ENCODE measurements at regions not wholly inside any gene's neighbourhood (a gene's known extent, or its start where the extent isn't known, plus 50 kb on each side); places are given as distances from the start of the nearest gene placed in this dataset.
"Not testable (repeated sequence)": the region's sequence is repeated elsewhere in the genome, so short reads cannot be mapped to it uniquely, and the experiment has no call there.

DNA sequence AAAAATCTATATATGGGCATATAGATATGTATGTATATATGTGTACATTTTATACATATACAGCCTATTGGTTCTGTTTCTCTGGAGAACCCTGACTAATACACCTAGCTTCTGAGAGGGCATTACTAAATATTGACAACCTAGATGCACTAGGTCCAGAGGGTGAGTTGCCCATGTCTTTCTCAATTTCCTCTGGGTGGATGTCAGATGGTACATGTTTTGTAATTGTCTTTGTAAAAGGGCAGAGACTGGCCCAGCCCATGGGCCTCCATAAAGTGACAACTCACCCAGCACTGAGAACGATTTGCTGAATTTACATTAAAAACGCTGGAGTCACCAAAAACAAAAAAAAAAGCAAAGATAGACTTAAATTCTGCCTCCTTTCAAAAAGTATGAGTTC, 198.5 kb upstream of the FAM241A start:
- H3K27ac ChIP-seq = no peak overlapping the region
- no peaks in the 10 kb centered on the region for H3K27me3 ChIP-seq (replicated peaks)
- H3K4me3 ChIP-seq = no peak overlapping the region
- no peaks in the 10 kb centered on the region for H3K9me3 ChIP-seq (replicated peaks)
- no peaks in the 10 kb centered on the region for H3K36me3 ChIP-seq
- no peak for DNase-seq (ENCODE audit: low read depth in 1 of 2, low spot score in 2 of 2)
- H3K4me1 ChIP-seq (replicated peaks) = no peaks in the 10 kb centered on the region

DNA sequence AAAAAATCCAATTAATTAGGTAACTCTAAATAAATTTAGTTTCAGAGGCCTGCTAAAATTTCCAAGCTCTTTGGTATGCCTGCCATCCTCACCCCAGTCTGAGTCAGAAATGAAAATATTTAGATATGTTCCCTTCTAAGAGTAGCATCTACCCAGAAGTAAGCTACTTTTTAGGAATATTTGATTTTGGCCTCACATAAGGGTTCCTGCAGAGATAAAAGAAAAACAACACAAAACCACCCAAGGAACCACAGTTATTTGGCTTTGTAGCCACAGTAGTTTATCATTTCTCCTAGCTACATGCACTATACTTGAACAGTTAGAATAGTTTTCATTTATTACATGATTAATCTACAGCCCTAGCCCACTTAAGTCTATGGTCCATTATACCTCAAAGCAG, 192.6 kb upstream of the FAM241A start:
- no peaks in the 10 kb centered on the region for H3K27me3 ChIP-seq (replicated peaks)
- no peaks in the 10 kb centered on the region for H3K4me1 ChIP-seq (replicated peaks)
- H3K27ac ChIP-seq = no peak overlapping the region
- no peaks in the 10 kb centered on the region for H3K9me3 ChIP-seq (replicated peaks)
- H3K4me3 ChIP-seq = no peak overlapping the region
- H3K36me3 ChIP-seq = no peaks in the 10 kb centered on the region
- no peak for DNase-seq (ENCODE audit: low read depth in 1 of 2, low spot score in 2 of 2)

DNA sequence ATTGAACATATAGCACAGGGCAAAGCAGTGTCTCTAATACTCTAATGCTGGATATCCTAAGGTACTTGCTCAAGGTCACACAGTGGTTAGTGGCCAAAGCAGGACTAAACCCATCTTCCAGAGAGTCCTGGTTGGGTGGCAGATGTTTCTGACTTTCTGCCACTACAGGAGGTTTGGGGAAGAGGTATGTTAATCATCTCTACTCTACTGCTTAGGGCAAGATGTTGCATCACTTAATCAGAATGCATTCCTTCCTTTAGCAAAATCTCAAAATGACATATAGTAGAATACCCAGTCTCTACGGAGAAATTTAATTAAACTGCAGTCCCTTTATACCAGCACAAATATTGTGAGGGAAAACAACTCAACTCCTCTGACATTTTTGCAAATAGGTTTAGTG, 190.7 kb upstream of the FAM241A start:
- DNase-seq (ENCODE audit: low read depth in 1 of 2, low spot score in 2 of 2) = no peak
- no peak overlapping the region for H3K27ac ChIP-seq
- H3K4me1 ChIP-seq (replicated peaks) = 0 out of 2 replicates have a peak, but pooled peaks cover 3% of the 10 kb centered on the region
- H3K36me3 ChIP-seq = no peaks in the 10 kb centered on the region
- no peak overlapping the region for H3K4me3 ChIP-seq
- H3K9me3 ChIP-seq (replicated peaks) = no peaks in the 10 kb centered on the region
- H3K27me3 ChIP-seq (replicated peaks) = no peaks in the 10 kb centered on the region

DNA sequence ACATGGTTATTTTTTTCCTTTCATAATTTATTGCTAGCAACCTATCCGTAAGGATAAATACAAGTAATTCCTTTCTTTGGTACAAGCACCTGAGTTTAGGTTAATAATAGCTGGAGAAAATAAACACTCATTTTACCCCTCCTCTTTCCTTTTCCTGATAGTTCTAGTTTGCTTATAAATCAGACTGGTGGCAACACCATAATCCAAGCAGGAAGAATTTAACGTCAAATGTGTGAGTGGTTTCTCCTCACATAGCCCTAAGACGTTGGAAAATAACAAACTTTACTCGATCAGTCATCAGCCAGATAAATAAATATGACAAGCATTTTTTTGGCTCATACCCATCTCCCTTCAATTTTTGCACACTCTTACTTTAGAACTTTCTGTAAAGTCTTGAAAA, 190.3 kb upstream of the FAM241A start:
- Histone ChIP-seq H3K27me3 (replicated peaks) (no peaks in the 10 kb centered on the region), H3K36me3 (no peaks in the 10 kb centered on the region), H3K27ac (no peak overlapping the region), H3K9me3 (replicated peaks) (no peaks in the 10 kb centered on the region), H3K4me3 (no peak overlapping the region), H3K4me1 (replicated peaks) (peaks cover 3% of the 10 kb centered on the region; the same call in 1 of the 2 replicates)
- DNase-seq (ENCODE audit: low read depth in 1 of 2, low spot score in 2 of 2) = no peak

DNA sequence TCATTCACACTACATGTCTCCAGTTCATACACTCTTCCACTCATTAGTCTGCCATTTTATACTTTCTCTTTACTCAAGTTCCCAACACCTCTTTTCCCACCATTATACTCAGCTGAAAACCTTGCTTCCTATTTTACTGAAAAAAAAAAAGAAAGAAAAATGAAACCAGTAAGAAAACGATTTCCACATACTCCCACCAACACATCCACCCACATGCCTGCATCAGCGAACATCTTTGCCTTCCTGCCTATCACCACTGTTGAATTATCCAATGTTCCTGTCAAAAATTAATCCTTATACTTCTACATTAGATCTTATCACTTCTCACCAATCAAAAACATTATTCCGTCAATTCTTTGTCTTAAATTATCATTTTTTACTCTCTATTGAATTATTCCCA, 188.1 kb upstream of the FAM241A start:
- no peaks in the 10 kb centered on the region for H3K36me3 ChIP-seq
- H3K27ac ChIP-seq = no peak overlapping the region
- no peak overlapping the region for H3K4me3 ChIP-seq
- H3K9me3 ChIP-seq (replicated peaks) = no peaks in the 10 kb centered on the region
- DNase-seq (ENCODE audit: low read depth in 1 of 2, low spot score in 2 of 2) = no peak
- H3K4me1 ChIP-seq (replicated peaks) = peaks cover 3% of the 10 kb centered on the region; the same call in 1 of the 2 replicates
- no peaks in the 10 kb centered on the region for H3K27me3 ChIP-seq (replicated peaks)

DNA sequence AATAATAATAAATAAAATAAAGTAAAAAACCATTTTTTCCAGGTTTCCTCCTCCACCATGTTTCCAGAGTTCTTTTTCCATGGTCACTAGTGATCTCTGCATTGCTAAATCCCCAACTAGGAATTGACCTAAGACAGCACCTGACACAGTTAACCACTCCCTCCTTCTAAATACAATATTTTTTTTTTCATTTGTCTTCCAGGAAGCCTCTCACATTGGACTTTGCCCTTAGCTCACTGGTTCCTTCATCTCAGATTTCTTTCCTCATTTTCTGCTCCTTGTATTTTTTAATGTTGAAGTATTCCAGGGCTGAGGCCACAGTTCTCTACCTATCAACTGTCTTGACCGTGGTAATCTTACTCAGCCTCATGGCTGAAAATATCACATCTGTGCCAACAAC, 187.3 kb upstream of the FAM241A start:
- no peak overlapping the region for H3K4me3 ChIP-seq
- H3K4me1 ChIP-seq (replicated peaks) = peaks cover 3% of the 10 kb centered on the region; the same call in 1 of the 2 replicates
- no peak overlapping the region for H3K27ac ChIP-seq
- DNase-seq (ENCODE audit: low read depth in 1 of 2, low spot score in 2 of 2) = no peak
- H3K9me3 ChIP-seq (replicated peaks) = no peaks in the 10 kb centered on the region
- no peaks in the 10 kb centered on the region for H3K27me3 ChIP-seq (replicated peaks)
- no peaks in the 10 kb centered on the region for H3K36me3 ChIP-seq

DNA sequence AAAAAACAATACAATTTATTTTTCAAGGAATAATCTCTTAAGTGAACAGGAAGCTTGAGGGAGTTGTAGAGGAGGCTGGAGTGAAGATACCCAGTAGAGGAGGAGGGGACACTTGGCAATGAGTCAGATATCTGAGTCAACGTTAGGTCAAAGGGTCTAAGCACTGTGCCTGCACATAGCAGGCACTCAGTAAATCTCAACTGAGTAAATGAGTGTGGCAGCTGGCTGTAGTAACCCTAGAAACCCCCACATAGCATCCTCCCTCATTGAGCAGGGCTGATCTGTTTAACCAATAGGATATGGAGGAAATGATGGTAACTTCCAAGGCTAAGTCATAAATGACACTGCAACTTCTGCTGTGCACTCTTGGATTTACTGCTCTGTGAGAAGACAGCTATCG, 186.0 kb upstream of the FAM241A start:
- H3K4me1 ChIP-seq (replicated peaks) = peaks cover 3% of the 10 kb centered on the region; the same call in 1 of the 2 replicates
- H3K9me3 ChIP-seq (replicated peaks) = no peaks in the 10 kb centered on the region
- DNase-seq (ENCODE audit: low read depth in 1 of 2, low spot score in 2 of 2) = no peak
- H3K27me3 ChIP-seq (replicated peaks) = no peaks in the 10 kb centered on the region
- no peak overlapping the region for H3K4me3 ChIP-seq
- no peaks in the 10 kb centered on the region for H3K36me3 ChIP-seq
- H3K27ac ChIP-seq = no peak overlapping the region

DNA sequence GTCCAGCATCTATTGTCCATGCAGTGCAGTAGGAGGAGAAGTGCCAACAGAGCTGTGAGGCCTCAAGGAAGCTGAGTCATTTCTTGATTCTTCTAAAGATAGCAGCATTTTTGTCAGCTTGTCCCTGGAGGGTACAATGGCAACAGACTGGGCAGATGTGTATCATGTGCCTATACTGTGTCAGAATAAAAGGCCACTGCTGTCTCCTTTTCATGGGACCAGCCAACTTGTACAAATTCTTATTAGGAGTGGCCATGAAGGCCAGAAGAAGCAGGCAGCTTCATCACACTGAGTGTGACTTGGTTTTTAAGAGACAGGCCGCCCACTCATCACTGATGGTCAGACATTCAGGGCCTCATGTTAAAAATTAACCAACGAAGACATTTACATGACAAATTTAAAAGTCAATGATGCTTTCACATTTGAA, 185.0 kb upstream of the FAM241A start:
- no peak for DNase-seq (ENCODE audit: low read depth in 1 of 2, low spot score in 2 of 2)
- no peaks in the 10 kb centered on the region for H3K27me3 ChIP-seq (replicated peaks)
- H3K4me1 ChIP-seq (replicated peaks) = peaks cover 3% of the 10 kb centered on the region; the same call in 1 of the 2 replicates
- H3K36me3 ChIP-seq = no peaks in the 10 kb centered on the region
- H3K27ac ChIP-seq = no peak overlapping the region
- no peaks in the 10 kb centered on the region for H3K9me3 ChIP-seq (replicated peaks)
- H3K4me3 ChIP-seq = no peak overlapping the region

DNA sequence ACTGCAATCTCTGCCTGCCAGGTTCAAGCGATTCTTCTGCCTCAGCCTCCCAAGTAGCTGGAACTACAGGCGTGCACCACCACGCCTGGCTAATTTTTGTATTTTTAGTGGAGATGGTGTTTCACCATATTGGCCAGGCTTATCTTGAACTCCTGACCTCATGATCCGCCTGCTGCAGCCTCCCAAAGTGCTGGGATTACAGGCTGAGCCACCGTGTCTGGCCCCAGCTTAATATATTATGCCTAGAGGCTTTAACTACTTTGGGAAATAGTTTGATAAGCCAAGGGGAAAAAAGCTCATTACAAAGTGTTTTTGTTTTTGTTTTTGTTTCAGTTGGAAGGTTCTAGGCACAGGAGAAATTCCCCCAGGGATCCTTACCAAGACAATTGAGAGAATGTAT, 184.2 kb upstream of the FAM241A start:
- not testable (repeated sequence) for H3K27ac ChIP-seq; DNase-seq (ENCODE audit: low read depth in 1 of 2, low spot score in 2 of 2); H3K27me3 ChIP-seq (replicated peaks); H3K9me3 ChIP-seq (replicated peaks); H3K4me3 ChIP-seq; H3K36me3 ChIP-seq; H3K4me1 ChIP-seq (replicated peaks)

DNA sequence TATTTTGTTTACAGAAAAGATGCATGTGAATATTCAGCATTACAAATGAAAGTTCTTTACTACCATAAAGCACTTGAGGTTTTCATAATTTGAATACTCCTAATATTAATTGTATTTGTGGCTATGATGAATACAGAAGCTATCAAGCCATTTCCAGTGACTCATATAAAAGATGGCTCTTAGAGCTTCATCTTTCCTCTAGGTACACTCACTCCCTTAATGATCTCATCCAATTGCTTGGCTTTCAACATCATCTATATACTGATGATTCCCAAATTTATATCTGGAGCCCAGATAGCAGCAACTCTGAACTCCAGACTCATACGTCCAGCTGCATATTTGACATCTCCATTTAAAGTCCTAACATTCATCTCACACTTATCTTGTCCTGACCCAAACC, 183.4 kb upstream of the FAM241A start:
- Histone ChIP-seq H3K4me3 (no peak overlapping the region), H3K27ac (no peak overlapping the region), H3K9me3 (replicated peaks) (no peaks in the 10 kb centered on the region), H3K27me3 (replicated peaks) (no peaks in the 10 kb centered on the region), H3K36me3 (no peaks in the 10 kb centered on the region), H3K4me1 (replicated peaks) (peaks cover 3% of the 10 kb centered on the region; the same call in 1 of the 2 replicates)
- DNase-seq (ENCODE audit: low read depth in 1 of 2, low spot score in 2 of 2) = no peak

DNA sequence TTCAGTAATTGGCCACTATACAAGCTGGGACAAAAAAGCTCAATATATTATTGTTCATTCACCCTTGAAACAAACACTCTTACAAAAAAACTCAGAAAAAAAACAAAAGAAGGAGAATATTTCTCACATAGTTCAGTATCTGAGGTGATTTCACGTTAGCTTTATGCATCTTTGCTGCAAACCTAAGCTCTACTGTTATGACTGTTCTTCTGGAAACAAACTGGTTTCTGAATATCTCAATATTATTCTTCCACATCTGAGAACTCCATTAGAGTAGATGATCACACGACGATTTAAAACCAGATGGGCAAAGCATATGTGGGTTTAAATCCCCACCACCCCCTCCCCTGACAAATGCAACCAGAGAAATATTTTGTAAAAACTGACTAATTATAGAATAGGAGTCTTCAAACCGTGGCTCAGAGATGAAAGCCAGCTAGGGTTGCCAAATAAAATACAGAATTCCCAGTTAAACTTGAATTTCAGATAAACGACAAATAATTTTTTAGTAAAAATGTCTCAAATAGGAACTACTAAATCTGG, 182.0 kb upstream of the FAM241A start:
- DNase-seq (ENCODE audit: low read depth in 1 of 2, low spot score in 2 of 2) = no peak

DNA sequence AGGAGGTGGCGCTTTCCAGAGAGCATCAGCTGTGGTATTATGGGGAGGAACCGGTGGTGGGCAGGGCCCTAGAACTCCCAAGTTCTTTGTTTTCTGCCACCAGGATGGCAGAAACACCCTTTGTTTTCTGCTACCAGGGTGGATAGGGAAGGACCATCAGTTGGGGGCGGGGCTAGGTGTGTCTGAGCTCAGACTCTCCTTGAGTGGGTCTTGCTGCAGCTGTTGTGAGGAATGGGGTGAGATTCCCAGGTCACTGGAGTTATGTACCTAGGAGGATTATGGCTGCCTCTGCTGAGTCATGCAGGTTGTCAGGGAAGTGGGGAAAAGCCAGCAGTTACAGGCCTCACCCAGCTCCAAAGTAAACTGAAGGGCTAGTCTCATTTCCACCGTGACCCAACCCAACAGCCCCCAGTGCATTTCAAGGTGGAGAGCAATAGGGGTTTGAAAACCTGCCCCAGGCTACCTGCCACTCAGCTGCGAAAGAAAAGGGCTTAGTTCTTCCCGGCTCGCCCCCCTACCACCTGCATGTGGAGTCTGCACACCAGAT, 167.8 kb upstream of the FAM241A start:
- Histone ChIP-seq H3K27ac (no peak overlapping the region), H3K4me3 (no peak overlapping the region), H3K27me3 (replicated peaks) (peaks cover 7% of the 10 kb centered on the region; the same call in 1 of the 2 replicates), H3K36me3 (no peaks in the 10 kb centered on the region), H3K9me3 (replicated peaks) (no peaks in the 10 kb centered on the region), H3K4me1 (replicated peaks) (no peaks in the 10 kb centered on the region)
- DNase-seq (ENCODE audit: low read depth in 1 of 2, low spot score in 2 of 2) = no peak

More for the DNA sequence above, 182.0 kb upstream of the FAM241A start:
- Histone ChIP-seq H3K4me3 (no peak overlapping the region), H3K27me3 (replicated peaks) (no peaks in the 10 kb centered on the region), H3K27ac (no peak overlapping the region), H3K9me3 (replicated peaks) (no peaks in the 10 kb centered on the region), H3K4me1 (replicated peaks) (peaks cover 3% of the 10 kb centered on the region; the same call in 1 of the 2 replicates), H3K36me3 (no peaks in the 10 kb centered on the region)

DNA sequence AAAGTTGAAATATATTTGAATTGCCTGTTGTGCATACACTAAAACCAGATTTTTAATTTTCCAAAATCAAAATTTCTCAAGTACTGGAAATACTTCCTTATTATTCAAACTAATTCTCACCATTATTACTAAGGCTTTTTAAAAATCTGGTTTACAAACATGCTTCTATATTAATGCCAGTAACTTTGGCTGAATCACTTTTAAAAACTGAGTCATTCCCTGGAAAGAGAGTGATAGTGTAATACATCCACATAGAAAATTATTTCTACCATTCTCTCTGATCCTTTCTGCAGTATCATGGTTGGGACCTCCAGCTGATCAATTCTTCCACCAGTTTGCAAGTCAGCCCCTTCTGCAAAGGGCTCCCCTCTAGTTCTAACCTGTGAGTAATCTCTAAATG, 165.3 kb upstream of the FAM241A start:
- peaks cover 7% of the 10 kb centered on the region; the same call in 1 of the 2 replicates for H3K27me3 ChIP-seq (replicated peaks)
- no peaks in the 10 kb centered on the region for H3K4me1 ChIP-seq (replicated peaks)
- H3K9me3 ChIP-seq (replicated peaks) = no peaks in the 10 kb centered on the region
- H3K27ac ChIP-seq = no peak overlapping the region
- no peaks in the 10 kb centered on the region for H3K36me3 ChIP-seq
- no peak for DNase-seq (ENCODE audit: low read depth in 1 of 2, low spot score in 2 of 2)
- H3K4me3 ChIP-seq = no peak overlapping the region

DNA sequence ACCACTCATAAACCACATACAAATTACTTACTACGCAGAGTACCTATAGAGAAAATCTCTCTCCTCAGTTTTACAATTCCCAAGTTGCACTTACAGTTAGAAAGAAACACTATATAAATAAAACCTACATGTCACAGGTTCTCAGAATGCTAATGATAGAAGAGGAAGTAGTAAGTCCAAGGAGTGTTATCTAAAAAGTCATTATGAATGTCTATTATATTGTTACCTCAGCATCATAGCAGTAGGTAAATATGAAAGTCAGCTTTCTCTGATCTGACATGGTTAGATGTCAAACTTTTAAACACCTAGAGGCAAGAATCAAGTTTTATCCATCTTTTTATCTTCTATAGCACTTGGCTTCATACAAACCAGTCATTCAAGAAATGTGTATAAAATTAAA, 163.2 kb upstream of the FAM241A start:
- H3K27ac ChIP-seq = no peak overlapping the region
- H3K4me1 ChIP-seq (replicated peaks) = no peaks in the 10 kb centered on the region
- no peaks in the 10 kb centered on the region for H3K9me3 ChIP-seq (replicated peaks)
- H3K27me3 ChIP-seq (replicated peaks) = peaks cover 7% of the 10 kb centered on the region; the same call in 1 of the 2 replicates
- no peaks in the 10 kb centered on the region for H3K36me3 ChIP-seq
- H3K4me3 ChIP-seq = no peak overlapping the region
- no peak for DNase-seq (ENCODE audit: low read depth in 1 of 2, low spot score in 2 of 2)
